H9 (cell line): ENCODE measurements at regions not wholly inside any gene's neighbourhood (a gene's known extent, or its start where the extent isn't known, plus 50 kb on each side); places are given as distances from the start of the nearest gene placed in this dataset.

Experiments used
- DNase-seq: peaks from one replicate; pipeline ENCODE4 v3.0.0-alpha.2; 2017
- H2AFZ ChIP-seq: one replicate; pipeline ENCODE4 v1.6.1; 2013; ENCODE audit warnings: mild to moderate bottlenecking, low read length, control low read depth, moderate library complexity
- H2AK5ac ChIP-seq: 2 replicates; pipeline ENCODE4 v1.6.1; 2013; ENCODE audit warnings: low read length, control low read depth, mixed read lengths; ENCODE audit not compliant: insufficient read length
- H2BK120ac ChIP-seq: one replicate; pipeline ENCODE4 v1.6.1; 2013; ENCODE audit warnings: low read depth, mild to moderate bottlenecking, low read length, control low read depth, inconsistent platforms; ENCODE audit not compliant: poor library complexity, severe bottlenecking
- H2BK12ac ChIP-seq: 2 replicates; pipeline ENCODE4 v1.6.1; 2013; ENCODE audit warnings: low read length, control low read depth, mixed read lengths, low read depth; ENCODE audit not compliant: insufficient read length
- H2BK15ac ChIP-seq: 2 replicates; pipeline ENCODE4 v1.6.1; 2013; ENCODE audit warnings: low read depth, low read length, control low read depth
- H2BK20ac ChIP-seq: one replicate; pipeline ENCODE4 v1.6.1; 2013; ENCODE audit warnings: low read depth, mild to moderate bottlenecking, low read length, control low read depth, inconsistent platforms; ENCODE audit not compliant: poor library complexity, severe bottlenecking
- H2BK5ac ChIP-seq: 2 replicates; pipeline ENCODE4 v1.6.1; 2013; ENCODE audit warnings: low read length, control low read depth, mixed read lengths; ENCODE audit not compliant: insufficient read length
- H3K14ac ChIP-seq: 2 replicates; pipeline ENCODE4 v1.6.1; 2013; ENCODE audit warnings: low read length, control low read depth; ENCODE audit not compliant: insufficient read depth
- H3K18ac ChIP-seq: 2 replicates; pipeline ENCODE4 v1.6.1; 2013; ENCODE audit warnings: low read depth, mild to moderate bottlenecking, mixed read lengths, low read length, control low read depth; ENCODE audit not compliant: insufficient read length
- H3K23ac ChIP-seq: 2 replicates; pipeline ENCODE4 v1.6.1; 2013; ENCODE audit warnings: low read length, control low read depth, mixed read lengths, low read depth; ENCODE audit not compliant: insufficient read length
- H3K23me2 ChIP-seq: 2 replicates; pipeline ENCODE4 v1.6.1; 2013; ENCODE audit warnings: low read depth, mild to moderate bottlenecking, mixed read lengths, low read length, control low read depth; ENCODE audit not compliant: insufficient read length, poor library complexity, severe bottlenecking
- H3K27ac ChIP-seq: 2 replicates; pipeline ENCODE4 v1.5.1; 2013; ENCODE audit warnings: low read length, control low read depth, mixed read lengths, low read depth; ENCODE audit not compliant: insufficient read length
- H3K27me3 ChIP-seq: 2 replicates; pipeline ENCODE4 v1.6.1; 2013; ENCODE audit warnings: low read length, control low read depth, inconsistent platforms; ENCODE audit not compliant: insufficient read depth
- H3K4ac ChIP-seq: 2 replicates; pipeline ENCODE4 v1.6.1; 2013; ENCODE audit warnings: low read depth, mild to moderate bottlenecking, control low read depth, inconsistent platforms, low read length, moderate library complexity
- H3K4me1 ChIP-seq: 2 replicates; pipeline ENCODE4 v1.6.1; 2013; ENCODE audit warnings: low read length, control low read depth, inconsistent platforms; ENCODE audit not compliant: insufficient read depth
- H3K4me2 ChIP-seq: 2 replicates; pipeline ENCODE4 v1.6.1; 2013; ENCODE audit warnings: low read length, control low read depth, mixed read lengths; ENCODE audit not compliant: insufficient read length, insufficient read depth
- H3K56ac ChIP-seq: 2 replicates; pipeline ENCODE4 v1.6.1; 2013; ENCODE audit warnings: low read depth, mild to moderate bottlenecking, mixed read lengths, low read length, control low read depth; ENCODE audit not compliant: insufficient read length
- H3K79me1 ChIP-seq: 2 replicates; pipeline ENCODE4 v1.6.1; 2013; ENCODE audit warnings: low read depth, mild to moderate bottlenecking, moderate library complexity, low read length, control low read depth, inconsistent platforms; ENCODE audit not compliant: insufficient read depth, poor library complexity, severe bottlenecking
- H3K79me2 ChIP-seq: 2 replicates; pipeline ENCODE4 v1.6.1; 2013; ENCODE audit warnings: low read length, control low read depth, inconsistent platforms; ENCODE audit not compliant: insufficient read depth
- H3K9ac ChIP-seq: 2 replicates; pipeline ENCODE4 v1.6.1; 2013; ENCODE audit warnings: low read length, control low read depth, mixed read lengths; ENCODE audit not compliant: insufficient read length; ENCODE audit errors: extremely low read depth
- H3K9me3 ChIP-seq: one replicate; pipeline ENCODE4 v1.6.1; 2013; ENCODE audit warnings: low read depth, low read length, inconsistent platforms; ENCODE audit not compliant: control insufficient read depth
- H3T11ph ChIP-seq: one replicate; pipeline ENCODE4 v1.6.1; 2013; ENCODE audit warnings: mild to moderate bottlenecking, low read length, control low read depth, inconsistent platforms
- H4K20me1 ChIP-seq: one replicate; pipeline ENCODE4 v1.6.1; 2013; ENCODE audit not compliant: control insufficient read depth, insufficient read length, insufficient read depth
- H4K5ac ChIP-seq: 2 replicates; pipeline ENCODE4 v1.6.1; 2013; ENCODE audit warnings: low read depth, mild to moderate bottlenecking, mixed read lengths, low read length, control low read depth; ENCODE audit not compliant: insufficient read length
- H4K8ac ChIP-seq: replicated peaks from 2 replicates; pipeline ENCODE4 v1.6.1; 2013; ENCODE audit warnings: low read length, control low read depth, mixed read lengths, low read depth; ENCODE audit not compliant: insufficient read length
- H4K91ac ChIP-seq: 2 replicates; pipeline ENCODE4 v1.6.1; 2013; ENCODE audit warnings: low read depth, mild to moderate bottlenecking, moderate library complexity, mixed read lengths, low read length, control low read depth; ENCODE audit not compliant: insufficient read length
- H3K27ac Mint-ChIP-seq, 3 experiments: 2 replicates in 2 of 3; 3 replicates in 1 of 3; pipeline ENCODE4 v1.8.0; 2020 to 2021; ENCODE audit warnings: mixed read lengths in 3 of 3, mild to moderate bottlenecking in 1 of 3, moderate library complexity in 1 of 3
- H3K27me3 Mint-ChIP-seq: 2 replicates; pipeline ENCODE4 v1.8.0; 2021; ENCODE audit warnings: low read depth, mild to moderate bottlenecking, moderate library complexity, mixed read lengths
- H3K36me3 Mint-ChIP-seq, 3 experiments: 2 replicates in 2 of 3; 3 replicates in 1 of 3; pipeline ENCODE4 v1.8.0; 2020 to 2021; ENCODE audit warnings: low read depth in 3 of 3, mixed read lengths in 3 of 3; ENCODE audit not compliant: insufficient read depth in 1 of 3
- H3K4me1 Mint-ChIP-seq, 2 experiments: 2 replicates each; pipeline ENCODE4 v1.8.0; 2020; ENCODE audit warnings: mixed read lengths in 2 of 2
- H3K4me3 Mint-ChIP-seq, 2 experiments: 2 replicates in 1 of 2; 3 replicates in 1 of 2; pipeline ENCODE4 v1.8.0; 2020 to 2021; ENCODE audit warnings: mild to moderate bottlenecking in 2 of 2, mixed read lengths in 2 of 2, moderate library complexity in 1 of 2
- H3K9me3 Mint-ChIP-seq, 2 experiments: 2 replicates in 1 of 2; 3 replicates in 1 of 2; pipeline ENCODE4 v1.8.0; 2020; ENCODE audit warnings: mild to moderate bottlenecking in 2 of 2, mixed read lengths in 2 of 2, moderate library complexity in 1 of 2
- WGBS: extraction: QIAGEN DNeasy Blood & Tissue Kit; methylation state at CpG from one replicate; pipeline ENCODE4 v1.1.7; 2013; ENCODE audit warnings: missing lambda C conversion rate, low lambda C conversion rate, mixed read lengths; ENCODE audit not compliant: insufficient read length; ENCODE audit errors: extremely low coverage; 5-methylcytosine and 5-hydroxymethylcytosine counted together
- TF ChIP-seq, protein P1 (sequence below): fragments of 200-600 bp; sonication (generic); conservative IDR thresholded peaks from 3 replicates; pipeline ENCODE4 v1.8.0; 2021; ENCODE audit warnings: antibody characterized with exemption, mild to moderate bottlenecking

DNA sequence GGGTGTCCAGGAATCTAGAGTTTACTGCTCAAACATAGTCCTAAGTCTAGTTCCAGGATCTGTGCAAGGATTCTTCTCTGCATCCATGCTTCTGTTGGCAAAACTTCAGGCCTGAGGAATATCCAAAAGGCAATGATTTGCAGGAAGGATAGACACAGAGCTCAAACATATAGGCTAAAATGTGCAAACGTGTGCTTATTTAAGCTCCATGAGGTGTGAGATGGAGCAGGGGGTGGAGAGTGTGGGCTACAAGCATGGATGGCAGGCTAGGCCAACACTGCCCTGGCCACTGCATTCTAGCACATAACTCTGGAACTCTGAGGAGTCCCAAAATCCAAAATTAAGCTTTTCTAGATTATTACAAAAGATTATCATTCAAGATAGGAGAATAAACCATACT is 301.1 kb downstream of the PAX3 start:
- Histone ChIP-seq H2BK120ac (peak overlapping the region; percentile 7), H2BK12ac (no peak overlapping the region), H3K9me3 (no peaks in the 10 kb centered on the region), H2AK5ac (no peak overlapping the region), H3K14ac (no peak overlapping the region), H2BK20ac (no peak overlapping the region), H2BK5ac (no peak overlapping the region), H3K9ac (no peak overlapping the region), H4K8ac (no peak overlapping the region), H4K20me1 (no peaks in the 10 kb centered on the region), H3K23ac (no peak overlapping the region), H2AFZ (no peak overlapping the region), H3K79me2 (no peaks in the 10 kb centered on the region), H3T11ph (no peak overlapping the region), H3K4me1 (0 out of 2 replicates have a peak, but pooled peaks cover 4% of the 10 kb centered on the region), H3K56ac (no peak overlapping the region), H3K27ac (no peak overlapping the region), H3K4me2 (no peak overlapping the region), H3K18ac (no peak overlapping the region), H3K4ac (no peak overlapping the region), H4K91ac (no peak overlapping the region), H3K23me2 (no peaks in the 10 kb centered on the region), H3K27me3 (no peaks in the 10 kb centered on the region), H2BK15ac (no peak overlapping the region), H4K5ac (no peak overlapping the region), H3K79me1 (no peaks in the 10 kb centered on the region)
- Mint-ChIP-seq H3K4me1 (peaks cover 8% of the 10 kb centered on the region in 2 experiments), H3K36me3 (no peaks in the 10 kb centered on the region), H3K27me3 (no peaks in the 10 kb centered on the region), H3K4me3 (no peak overlapping the region), H3K27ac (no peak overlapping the region; a peak in 1 of 7 replicates), H3K9me3 (0 out of 5 replicates have a peak, but pooled peaks cover 0 to 2% of the 10 kb centered on the region in 2 experiments)
- DNase-seq, result no peak
- WGBS, result no CpG with 5 or more reads among the region's 1 CpG
- TF ChIP-seq, protein P1, sequence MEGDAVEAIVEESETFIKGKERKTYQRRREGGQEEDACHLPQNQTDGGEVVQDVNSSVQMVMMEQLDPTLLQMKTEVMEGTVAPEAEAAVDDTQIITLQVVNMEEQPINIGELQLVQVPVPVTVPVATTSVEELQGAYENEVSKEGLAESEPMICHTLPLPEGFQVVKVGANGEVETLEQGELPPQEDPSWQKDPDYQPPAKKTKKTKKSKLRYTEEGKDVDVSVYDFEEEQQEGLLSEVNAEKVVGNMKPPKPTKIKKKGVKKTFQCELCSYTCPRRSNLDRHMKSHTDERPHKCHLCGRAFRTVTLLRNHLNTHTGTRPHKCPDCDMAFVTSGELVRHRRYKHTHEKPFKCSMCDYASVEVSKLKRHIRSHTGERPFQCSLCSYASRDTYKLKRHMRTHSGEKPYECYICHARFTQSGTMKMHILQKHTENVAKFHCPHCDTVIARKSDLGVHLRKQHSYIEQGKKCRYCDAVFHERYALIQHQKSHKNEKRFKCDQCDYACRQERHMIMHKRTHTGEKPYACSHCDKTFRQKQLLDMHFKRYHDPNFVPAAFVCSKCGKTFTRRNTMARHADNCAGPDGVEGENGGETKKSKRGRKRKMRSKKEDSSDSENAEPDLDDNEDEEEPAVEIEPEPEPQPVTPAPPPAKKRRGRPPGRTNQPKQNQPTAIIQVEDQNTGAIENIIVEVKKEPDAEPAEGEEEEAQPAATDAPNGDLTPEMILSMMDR, result no peak
